PC-3 (cell line): ENCODE measurements at regions not wholly inside any gene's neighbourhood (a gene's known extent, or its start where the extent isn't known, plus 50 kb on each side); places are given as distances from the start of the nearest gene placed in this dataset.

Experiments used
- EZH2 ChIP-seq: fragments of 300-600 bp; sonication (generic); IDR thresholded peaks from one replicate; pipeline ENCODE4 v1.6.1; 2017; ENCODE audit warnings: antibody characterized with exemption, mild to moderate bottlenecking, low read length; ENCODE audit not compliant: unreplicated experiment
- EZH2phosphoT487 ChIP-seq: fragments of 300-600 bp; sonication (generic); IDR thresholded peaks from 2 replicates; pipeline ENCODE4 v1.6.1; 2018; ENCODE audit warnings: mild to moderate bottlenecking, antibody characterized with exemption, low read length, borderline replicate concordance
- TF ChIP-seq, protein P1 (sequence below): fragments of 300-600 bp; sonication (generic); conservative IDR thresholded peaks from 2 replicates; pipeline ENCODE4 v1.5.1; 2017; ENCODE audit warnings: antibody characterized with exemption, low read depth, mild to moderate bottlenecking, low read length

DNA sequence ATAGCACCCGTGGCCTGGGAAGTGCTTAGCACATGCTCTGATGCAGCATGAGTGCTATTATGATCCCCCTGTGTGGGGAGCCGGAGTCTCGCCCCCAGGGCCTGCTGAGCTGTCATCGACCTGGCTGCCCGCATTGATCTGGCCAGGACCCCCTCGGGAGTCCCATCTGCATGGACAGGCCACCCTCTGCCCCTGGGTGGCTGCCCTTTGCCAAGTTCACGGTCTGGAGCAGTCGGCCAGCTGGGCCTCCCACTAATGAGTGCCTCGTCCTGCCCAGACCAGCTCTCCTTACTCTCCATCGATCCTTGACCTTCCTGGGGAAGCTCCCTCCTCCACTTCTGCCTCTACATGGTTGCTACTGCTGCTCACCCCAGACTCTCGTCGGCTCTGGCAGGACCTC, 121.8 kb upstream of the RUNX3 start:
- TF ChIP-seq, protein P1, sequence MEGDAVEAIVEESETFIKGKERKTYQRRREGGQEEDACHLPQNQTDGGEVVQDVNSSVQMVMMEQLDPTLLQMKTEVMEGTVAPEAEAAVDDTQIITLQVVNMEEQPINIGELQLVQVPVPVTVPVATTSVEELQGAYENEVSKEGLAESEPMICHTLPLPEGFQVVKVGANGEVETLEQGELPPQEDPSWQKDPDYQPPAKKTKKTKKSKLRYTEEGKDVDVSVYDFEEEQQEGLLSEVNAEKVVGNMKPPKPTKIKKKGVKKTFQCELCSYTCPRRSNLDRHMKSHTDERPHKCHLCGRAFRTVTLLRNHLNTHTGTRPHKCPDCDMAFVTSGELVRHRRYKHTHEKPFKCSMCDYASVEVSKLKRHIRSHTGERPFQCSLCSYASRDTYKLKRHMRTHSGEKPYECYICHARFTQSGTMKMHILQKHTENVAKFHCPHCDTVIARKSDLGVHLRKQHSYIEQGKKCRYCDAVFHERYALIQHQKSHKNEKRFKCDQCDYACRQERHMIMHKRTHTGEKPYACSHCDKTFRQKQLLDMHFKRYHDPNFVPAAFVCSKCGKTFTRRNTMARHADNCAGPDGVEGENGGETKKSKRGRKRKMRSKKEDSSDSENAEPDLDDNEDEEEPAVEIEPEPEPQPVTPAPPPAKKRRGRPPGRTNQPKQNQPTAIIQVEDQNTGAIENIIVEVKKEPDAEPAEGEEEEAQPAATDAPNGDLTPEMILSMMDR: no peak
- TF ChIP-seq EZH2: no peak
- no peak for TF ChIP-seq EZH2phosphoT487
